T follicular helper cell (primary cell): ENCODE measurements at regions not wholly inside any gene's neighbourhood (a gene's known extent, or its start where the extent isn't known, plus 50 kb on each side); places are given as distances from the start of the nearest gene placed in this dataset.

ENCODE experiments used
- DNase-seq: peaks from one replicate; pipeline ENCODE4 v3.0.0-alpha.2; 2020; ENCODE audit warnings: low read depth

DNA sequence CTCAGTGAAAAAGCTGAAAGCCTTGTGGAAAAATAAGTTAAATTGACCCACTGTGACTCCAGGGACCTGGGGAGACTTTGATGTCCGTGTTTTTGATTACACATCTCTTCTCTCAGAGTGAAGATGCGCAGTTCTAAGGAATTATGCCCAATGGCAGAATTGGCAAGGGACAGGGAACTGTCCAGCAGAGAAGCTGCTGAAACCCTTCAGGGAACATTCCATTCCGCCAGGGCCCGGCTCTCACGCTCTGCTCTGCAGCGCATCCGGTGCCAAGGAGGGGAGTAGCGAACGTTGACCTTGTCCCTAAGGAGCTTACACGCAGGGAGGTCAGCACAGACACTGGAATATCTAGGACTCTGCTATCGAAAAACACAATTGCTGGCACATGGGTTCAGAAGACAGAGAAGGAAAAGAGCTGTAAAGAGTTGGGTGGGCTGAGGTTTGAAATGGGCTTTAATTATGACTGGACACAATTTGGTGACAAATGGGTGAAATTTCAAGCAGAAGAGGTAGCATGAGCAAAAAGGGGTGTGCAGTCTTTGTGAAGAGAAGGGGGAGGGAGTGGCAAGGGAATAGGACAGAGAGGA, 64.5 kb upstream of the B3GAT1 start:
- DNase-seq = no peak

DNA sequence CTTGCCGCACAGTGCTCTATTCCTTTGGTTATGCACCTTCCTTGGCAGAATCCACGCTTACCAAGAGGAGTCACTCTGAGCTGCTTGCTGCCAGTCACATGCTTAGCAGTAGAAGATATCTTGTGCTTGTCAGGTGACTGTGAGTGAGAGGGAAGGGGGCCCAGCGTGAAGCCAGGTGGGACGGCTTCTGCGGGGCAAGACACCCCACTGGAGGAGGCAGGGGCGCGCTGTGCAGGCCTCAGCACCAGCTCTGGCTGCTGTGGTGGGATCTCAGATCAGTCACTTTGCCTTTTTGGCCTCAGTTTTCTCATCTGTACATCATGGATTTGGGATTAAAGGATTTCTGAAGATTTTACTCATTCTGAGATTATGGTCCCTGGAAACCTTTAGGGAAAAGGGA, 63.9 kb upstream of the B3GAT1 start:
- no peak for DNase-seq

DNA sequence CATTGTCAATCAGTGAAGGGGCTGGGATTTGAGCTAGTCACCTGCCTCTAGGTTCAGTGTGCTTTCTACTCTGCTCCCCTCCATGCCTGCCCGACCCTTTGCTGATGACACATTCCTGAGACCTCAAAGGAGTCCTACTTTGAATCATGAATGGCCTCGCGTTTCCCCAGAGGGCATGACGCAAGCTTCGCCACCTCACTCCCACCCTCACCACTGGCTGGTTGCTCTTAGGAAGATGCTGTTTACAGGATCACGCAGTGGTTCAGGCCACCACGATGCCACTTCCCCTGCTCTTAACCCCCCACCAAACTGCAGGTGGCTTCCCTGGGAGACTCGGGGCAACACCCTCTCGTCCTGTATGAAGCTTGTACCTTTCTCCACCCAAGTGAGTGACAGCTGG, 62.9 kb upstream of the B3GAT1 start:
- DNase-seq = no peak

DNA sequence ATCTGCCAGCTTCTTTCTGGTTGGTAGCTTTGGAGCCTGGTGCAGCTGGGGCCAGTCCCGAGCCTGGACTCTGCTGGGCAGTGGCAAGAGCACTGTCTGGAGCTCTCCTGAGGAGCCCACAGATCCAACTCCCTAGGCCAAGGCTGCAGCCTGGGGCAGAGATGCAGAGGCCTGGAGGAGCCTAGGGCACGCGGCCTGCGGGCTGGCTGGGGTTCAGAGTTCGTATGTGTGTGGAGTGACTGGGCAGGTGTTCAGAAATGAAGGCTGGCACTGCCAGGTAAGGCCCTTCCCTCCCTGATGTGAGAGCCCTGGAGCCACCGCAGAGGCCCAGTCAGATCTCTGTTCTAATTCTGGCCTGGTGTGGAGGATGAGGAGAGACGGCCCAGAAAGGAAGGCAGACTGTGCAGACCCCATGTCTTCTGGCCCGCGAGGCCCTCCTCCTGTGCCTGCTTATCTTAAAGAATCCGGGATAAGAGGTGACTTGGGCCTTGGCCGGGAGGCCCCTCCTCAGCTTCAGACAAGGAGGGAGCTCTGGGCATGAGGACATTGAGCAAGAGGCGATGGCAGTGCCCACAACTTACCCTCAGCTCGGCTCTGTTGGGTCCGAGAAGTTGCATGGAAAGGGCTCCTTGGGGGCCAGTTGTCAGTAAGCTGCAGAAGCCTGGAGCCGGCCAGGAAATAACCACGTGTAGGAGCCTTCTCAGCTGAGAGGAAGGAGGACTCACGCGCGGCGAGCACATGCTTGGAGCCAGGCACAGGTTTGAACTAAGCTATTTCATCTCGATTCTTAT, 62.2 kb upstream of the B3GAT1 start:
- DNase-seq = no peak

DNA sequence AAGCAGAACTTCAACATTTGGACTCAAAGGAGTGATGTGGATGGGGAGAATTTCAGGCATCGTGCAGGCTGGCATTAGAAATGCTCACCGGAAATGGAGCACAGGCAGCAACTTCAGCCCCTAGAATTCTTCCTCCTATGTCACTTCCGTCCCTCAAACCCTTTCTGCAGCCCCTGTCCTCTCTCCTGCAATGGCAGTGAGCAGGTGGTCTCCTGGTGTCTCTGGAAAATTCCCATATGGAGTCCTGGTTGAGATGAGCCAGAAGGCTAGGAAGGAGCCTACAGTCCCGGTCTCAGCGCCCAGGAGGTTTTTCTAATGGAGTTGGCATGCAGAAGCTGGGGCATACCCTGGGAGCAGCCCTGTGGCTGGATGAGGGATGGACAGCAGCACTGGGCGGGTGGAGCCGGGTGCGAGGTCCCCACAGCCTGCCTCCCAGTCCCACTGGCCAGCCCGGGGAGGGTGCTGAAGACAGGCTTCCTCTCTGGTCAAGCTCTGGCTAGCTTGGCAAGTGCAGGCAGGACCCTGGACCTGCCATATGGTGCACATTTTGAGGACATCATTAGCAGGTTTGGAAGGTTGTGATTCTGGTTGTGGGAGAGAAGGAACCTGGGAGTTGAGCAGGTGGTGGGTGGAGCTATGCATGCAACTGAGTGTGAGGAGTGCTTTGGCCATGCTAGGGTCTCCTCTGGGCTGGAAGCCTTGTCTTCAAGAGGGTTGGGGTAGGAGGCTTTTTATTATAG, 59.8 kb upstream of the B3GAT1 start:
- DNase-seq = no peak

DNA sequence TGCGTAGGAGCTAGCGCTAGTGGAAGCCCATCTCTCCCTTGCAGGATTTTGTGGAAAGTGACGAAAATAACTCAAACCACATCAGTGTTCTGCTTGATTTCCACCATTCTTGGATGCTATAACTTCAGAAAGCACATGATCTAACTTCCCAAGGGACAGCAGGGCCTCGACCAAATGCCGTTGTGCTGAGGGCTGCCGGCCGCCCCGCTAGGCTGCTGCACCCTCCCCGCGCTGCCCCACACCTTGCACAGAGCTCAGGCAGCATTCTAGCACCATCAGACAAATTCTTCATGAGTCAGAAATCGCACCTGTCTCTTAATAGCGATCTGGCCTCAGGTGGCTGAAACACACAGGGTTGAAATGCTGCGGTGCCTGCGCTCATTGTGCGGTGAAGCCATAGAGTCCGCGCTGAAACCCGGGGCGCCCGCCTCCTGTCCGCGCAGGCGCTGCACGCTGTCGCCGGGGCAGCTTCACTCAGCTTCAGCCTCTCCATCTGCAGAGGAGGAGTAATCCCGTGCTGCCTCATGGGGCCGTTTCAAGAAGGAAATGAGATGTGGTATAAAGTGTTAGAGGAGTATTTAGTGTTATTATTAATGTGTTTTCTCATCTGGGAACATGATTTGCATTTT, 59.2 kb upstream of the B3GAT1 start:
- DNase-seq = no peak

DNA sequence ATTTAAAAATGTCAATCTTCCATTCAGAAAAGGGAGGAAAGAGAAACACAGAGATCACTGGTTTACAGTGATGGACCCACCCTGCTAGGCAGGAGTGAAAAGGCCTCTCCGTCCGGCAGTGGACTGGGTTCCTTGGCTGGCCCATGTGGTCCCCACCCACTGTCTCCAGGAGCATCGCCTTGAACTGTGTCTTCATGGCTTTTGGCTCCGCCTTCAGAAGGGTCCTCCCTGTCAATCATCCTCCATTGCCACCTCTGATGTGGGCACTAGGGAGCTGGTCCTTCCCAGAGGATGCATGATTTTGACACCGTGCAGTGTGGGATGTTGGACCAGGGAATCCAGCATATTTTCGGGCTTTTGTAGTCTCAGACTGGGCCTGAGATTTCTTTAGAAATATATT, 58.2 kb upstream of the B3GAT1 start:
- no peak for DNase-seq

DNA sequence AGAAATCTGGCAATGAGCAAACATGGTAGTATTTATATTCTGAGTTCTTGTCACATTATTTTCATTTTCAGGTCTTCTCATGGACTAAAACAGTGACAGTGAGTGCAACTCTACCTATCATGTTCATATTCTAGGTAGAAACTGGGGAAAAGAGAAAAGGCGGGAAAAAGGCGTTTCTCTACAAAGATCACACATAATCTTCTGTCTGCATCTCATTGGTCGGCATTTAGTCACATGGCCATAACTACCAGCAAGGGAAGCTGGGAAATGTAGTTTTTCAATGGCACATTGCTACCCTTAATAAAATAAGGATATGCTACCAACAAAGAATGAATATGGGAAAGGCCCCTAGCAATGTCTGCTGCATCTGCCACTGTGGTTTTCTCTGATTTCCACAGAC, 57.6 kb upstream of the B3GAT1 start:
- no peak for DNase-seq

DNA sequence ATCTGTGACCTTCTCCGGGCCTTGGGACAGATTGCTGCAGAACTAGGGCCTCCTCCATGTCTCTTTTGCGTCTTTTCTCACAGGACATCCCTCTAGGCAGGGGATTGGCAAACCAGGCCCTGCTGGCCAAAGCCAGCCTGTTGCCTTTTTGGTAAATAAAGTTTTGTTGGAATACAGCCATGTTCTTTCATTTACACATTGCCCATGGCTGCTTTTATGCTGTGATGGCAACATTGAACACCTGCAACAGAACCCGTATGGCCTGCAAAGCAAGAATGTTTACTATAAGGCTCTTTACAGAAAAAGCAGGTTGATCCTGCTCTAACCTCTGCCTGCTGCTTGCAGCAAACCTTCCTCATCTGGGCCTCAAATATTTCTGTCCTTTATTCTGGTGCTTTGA, 56.8 kb upstream of the B3GAT1 start:
- DNase-seq = no peak

DNA sequence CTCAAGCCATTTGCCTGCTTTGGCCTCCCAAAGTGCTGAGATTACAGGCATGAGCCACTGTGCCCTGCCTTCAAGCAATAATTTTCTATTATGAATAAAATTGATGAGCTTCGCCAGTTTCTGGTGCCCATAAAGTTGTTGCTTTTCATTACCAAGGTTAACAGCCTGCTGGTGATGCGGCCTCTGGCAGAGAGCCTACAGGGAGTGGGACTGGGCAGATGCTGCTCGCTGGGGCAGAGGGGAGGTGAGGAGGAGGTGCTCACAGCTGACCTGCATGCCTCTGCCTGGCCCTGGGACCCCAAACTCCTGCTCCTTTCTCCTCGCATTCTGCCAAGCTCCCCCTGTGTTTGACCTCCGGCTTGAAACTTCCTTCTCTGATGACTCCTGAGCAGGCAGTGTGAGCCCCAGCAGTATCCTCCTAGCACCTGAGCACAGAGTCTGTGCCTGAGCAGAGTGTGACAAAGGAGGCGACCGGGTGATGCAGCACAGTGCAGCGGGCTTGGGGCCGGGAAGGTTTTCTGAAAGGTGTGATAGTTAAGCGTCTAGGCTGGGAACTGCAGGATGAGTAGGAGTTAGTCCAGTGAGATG, 56.1 kb upstream of the B3GAT1 start:
- no peak for DNase-seq

DNA sequence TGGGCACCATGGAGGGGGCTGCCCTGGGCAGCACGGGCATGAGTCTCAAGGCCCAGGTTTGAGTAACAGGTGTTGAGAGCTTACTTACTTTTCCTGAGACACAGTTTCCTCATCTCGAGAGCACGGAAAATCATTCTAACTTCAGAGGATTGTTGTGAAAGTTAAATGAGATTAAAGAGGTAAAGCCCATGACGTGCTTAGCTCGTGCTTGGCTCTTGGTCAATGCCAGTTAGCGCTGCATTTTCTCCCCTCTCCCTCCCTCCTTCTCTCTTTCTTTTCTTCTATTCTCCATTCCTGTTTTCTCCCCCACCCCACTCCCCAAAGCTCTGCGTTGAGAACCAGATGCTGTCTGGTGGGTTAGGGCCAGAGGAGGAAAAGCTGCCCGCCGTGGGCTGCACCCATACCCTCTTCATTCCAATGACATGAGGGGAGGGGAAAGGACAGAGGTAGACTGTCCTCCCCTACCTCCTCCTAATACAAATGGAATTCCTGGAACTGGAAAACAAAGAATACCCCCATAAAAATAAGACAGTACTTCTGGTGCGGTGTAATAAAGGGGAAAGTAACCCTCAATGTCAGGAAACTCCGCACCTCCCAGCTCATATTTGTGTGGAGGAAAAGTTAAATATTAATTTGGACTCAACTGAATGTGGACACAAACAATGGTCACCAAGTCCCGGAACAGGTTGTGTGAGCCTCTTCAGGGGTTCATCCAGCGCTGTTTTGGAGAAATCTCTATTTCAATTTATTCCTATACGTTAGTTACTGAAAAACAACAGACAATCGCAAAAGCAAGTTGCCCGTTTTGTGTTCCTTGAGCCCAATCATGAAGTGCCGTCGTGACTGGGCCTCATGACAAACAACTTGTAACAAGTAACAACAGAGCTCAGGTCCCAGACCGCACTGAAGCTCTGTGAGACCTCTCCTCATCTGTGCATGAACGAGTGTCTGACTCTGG, 54.8 kb upstream of the B3GAT1 start:
- DNase-seq = no peak

DNA sequence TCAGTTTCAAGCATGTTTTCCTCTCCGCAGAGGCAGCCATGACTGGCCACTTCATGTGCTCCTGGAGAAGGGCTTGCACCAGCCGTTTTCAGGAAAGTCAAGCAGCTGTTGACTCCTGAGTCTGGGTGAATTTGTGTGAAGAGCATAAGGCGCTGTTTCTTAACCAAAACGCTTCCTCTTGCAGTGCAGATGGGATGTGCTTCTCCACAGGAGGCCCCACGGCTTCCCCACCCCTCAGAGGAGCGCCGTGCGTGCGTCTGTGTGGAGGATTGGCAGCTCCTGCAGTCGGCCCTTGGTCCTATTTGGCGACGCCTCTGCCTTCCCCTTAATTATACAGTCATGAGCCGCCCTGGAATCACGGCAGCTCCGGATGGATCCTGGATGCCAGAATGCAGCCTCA, 54.1 kb upstream of the B3GAT1 start:
- no peak for DNase-seq

DNA sequence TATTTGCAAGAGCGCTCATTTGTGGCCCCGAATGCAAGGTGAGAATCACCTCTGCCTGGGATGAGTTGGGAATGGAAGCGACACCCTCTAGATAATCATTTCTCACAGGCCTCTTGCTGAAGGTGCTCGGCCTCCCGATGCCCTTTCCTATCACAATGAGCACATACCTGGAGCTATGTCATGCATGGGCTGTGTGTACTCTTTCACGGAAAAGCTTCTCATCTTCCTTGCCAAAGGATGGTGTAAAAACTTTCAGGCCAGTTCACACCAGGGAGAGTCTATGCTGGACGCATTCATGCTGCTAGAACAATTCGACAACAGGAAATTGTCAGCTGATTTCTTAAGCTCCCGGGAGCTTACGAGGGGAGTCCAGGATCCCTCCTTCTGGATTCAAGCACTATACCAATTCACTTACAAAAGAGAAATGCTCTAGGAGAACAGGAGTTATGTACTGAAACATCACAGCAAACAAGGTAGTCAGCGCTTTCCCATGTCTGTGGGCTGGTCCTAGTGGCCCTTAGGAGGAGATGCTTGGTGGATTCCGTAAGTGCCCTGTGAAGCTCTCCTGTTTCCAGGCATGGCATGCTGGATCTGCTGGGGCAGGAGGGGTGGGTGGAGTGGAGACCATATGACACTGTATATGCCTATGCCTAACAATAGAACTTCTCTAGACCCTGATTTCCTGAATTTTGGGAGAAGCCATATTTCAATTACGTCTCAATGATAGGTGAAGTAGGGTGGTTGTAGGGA, 53.1 kb upstream of the B3GAT1 start:
- no peak for DNase-seq

DNA sequence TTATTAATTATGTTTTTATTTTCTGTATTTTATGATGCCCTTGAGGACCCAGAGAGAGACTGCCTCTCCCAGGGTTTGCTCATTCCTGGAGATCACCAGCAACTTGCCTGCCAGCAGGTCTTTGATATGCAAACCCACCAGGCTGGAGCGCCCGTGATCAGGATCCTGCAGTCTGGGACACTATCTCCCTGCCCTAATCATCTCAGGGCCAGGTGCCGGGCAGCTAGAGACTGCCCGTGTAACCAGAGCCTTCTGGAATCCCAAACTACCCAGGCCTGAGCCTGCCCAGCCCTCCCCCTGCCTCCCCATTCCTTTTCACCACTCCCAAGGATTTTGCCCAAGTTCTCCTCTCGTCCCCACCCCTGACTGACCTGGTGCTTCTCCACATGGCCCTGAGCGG, 52.2 kb upstream of the B3GAT1 start:
- no peak for DNase-seq

DNA sequence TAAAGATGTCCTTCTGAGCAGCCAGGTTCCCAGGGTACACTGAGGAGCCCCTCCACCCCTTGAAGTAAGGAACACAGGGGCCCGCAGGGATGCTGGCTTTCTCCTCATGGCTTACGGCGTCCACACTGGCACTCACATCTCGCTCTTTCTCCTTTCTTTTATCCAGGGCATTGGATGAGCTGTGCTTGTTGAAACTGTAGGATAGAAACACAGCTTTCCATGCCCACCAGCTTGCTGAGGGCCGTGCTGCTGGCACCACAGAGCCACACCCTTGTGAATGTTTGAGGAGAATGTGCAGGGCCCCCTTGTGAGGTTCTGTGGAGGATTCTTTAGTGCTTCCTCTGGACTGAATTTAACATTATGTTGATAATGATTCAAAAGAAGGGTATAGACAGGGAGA, 51.7 kb upstream of the B3GAT1 start:
- no peak for DNase-seq
